ENCODE measurements at regions not wholly inside any gene's neighbourhood (a gene's known extent, or its start where the extent isn't known, plus 50 kb on each side); places are given as distances from the start of the nearest gene placed in this dataset.

DNA sequence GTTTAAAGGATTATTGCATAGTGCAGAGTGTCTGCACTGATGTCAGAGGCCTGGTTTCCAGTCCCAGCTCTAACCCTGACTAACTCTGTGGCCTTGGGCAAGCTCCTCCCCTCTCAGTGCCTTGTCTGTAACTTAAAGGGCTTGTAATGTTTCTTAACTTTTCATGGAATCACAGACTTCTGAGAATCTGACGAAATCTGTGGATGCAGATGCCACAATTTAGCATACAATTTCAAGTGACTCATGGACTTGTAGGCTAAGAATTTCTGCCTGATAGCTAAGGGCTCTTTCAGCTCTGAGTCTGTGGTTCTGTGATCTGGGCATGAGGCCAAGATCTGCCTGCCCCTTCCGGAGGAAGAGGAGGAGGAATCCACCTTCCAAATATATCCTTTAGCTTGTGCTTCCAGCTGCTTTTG is 236.9 kb downstream of the AR start:
- no peak for TF ChIP-seq CTCF (IDR thresholded peaks at IDR 0.05)
- Mint-ChIP-seq H3K4me1 (ENCODE audit: low read depth) (peaks cover 23% of the 10 kb centered on the region), H3K27me3 (ENCODE audit: low read depth) (no peaks in the 10 kb centered on the region), H3K27ac (ENCODE audit: unreplicated experiment) (peak overlapping the region; percentile 97), H3K36me3 (ENCODE audit: low read depth) (no peaks in the 10 kb centered on the region), H3K9me3 (ENCODE audit: low read depth) (peaks cover 16% of the 10 kb centered on the region), H3K4me3 (ENCODE audit: unreplicated experiment) (peak overlapping the region; percentile 42)
- no peak for DNase-seq (ENCODE audit: low spot score)

DNA sequence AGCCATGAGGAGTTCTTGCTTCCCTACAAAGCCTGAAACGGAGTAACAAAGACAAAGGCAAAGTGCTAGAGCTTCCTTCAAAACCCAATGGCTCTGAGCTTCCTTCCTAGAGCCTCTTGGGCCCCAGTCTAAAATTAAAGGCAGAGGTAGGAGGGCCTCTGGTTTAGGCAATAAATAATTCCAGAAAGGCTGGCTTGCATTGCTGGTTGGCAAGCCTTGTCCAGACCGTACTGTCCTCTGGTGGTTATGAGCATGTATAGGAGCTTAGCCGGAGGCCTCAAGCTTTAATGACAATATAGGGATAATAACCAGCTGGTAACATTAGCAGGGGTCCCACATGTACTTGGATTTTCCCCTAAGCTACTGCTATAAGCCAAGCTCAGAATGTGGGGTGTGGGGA is 237.3 kb downstream of the AR start:
- H3K27ac Mint-ChIP-seq (ENCODE audit: unreplicated experiment), result peak overlapping the region; percentile 97
- peaks cover 23% of the 10 kb centered on the region for H3K4me1 Mint-ChIP-seq (ENCODE audit: low read depth)
- H3K27me3 Mint-ChIP-seq (ENCODE audit: low read depth), result no peaks in the 10 kb centered on the region
- no peaks in the 10 kb centered on the region for H3K36me3 Mint-ChIP-seq (ENCODE audit: low read depth)
- no peak for DNase-seq (ENCODE audit: low spot score)
- peak; percentile 64 for TF ChIP-seq CTCF (IDR thresholded peaks at IDR 0.05)
- no peak overlapping the region for H3K4me3 Mint-ChIP-seq (ENCODE audit: unreplicated experiment)
- H3K9me3 Mint-ChIP-seq (ENCODE audit: low read depth), result peaks cover 14% of the 10 kb centered on the region

DNA sequence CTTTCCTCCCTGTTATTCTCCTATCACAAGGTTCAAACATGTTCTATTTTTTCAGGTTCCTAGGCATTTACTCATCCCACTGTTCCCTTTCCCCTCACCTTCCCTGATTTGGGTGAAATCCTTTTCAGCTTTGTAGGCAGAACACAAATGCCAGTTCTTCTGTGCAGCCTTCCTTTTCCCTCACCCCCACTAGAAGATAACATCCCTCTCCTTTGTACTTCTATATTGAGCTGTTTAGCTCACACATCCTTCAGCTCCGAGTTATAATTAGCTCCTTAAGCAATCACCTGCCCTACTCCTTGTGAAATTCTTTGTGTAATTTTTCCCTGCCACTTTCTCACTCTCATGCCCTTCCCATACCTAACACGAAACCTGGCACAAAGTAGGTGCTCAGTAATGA is 240.9 kb downstream of the AR start:
- Mint-ChIP-seq H3K4me1 (ENCODE audit: low read depth) (peaks cover 19% of the 10 kb centered on the region), H3K36me3 (ENCODE audit: low read depth) (no peaks in the 10 kb centered on the region), H3K27ac (ENCODE audit: unreplicated experiment) (no peak overlapping the region), H3K4me3 (ENCODE audit: unreplicated experiment) (no peak overlapping the region), H3K9me3 (ENCODE audit: low read depth) (peaks cover 4% of the 10 kb centered on the region), H3K27me3 (ENCODE audit: low read depth) (no peaks in the 10 kb centered on the region)
- no peak for TF ChIP-seq CTCF (IDR thresholded peaks at IDR 0.05)
- DNase-seq (ENCODE audit: low spot score), result no peak

- H3K4me1 Mint-ChIP-seq (ENCODE audit: low read depth), result no peaks in the 10 kb centered on the region
- no peaks in the 10 kb centered on the region for H3K27me3 Mint-ChIP-seq (ENCODE audit: low read depth)
- H3K9me3 Mint-ChIP-seq (ENCODE audit: low read depth), result peaks cover 4% of the 10 kb centered on the region
- DNase-seq (ENCODE audit: low spot score), result no peak
- H3K27ac Mint-ChIP-seq (ENCODE audit: unreplicated experiment), result no peak overlapping the region
- no peak overlapping the region for H3K4me3 Mint-ChIP-seq (ENCODE audit: unreplicated experiment)
- H3K36me3 Mint-ChIP-seq (ENCODE audit: low read depth), result no peaks in the 10 kb centered on the region
- no peak for TF ChIP-seq CTCF (IDR thresholded peaks at IDR 0.05)
These were observed 243.4 kb downstream of the AR start for GRCh38 chrX:67787196-67787595.

- H3K27me3 Mint-ChIP-seq (ENCODE audit: low read depth), result no peaks in the 10 kb centered on the region
- H3K27ac Mint-ChIP-seq (ENCODE audit: unreplicated experiment), result no peak overlapping the region
- no peak for TF ChIP-seq CTCF (IDR thresholded peaks at IDR 0.05)
- no peak overlapping the region for H3K4me3 Mint-ChIP-seq (ENCODE audit: unreplicated experiment)
- H3K36me3 Mint-ChIP-seq (ENCODE audit: low read depth), result no peaks in the 10 kb centered on the region
- H3K9me3 Mint-ChIP-seq (ENCODE audit: low read depth), result peaks cover 1% of the 10 kb centered on the region
- H3K4me1 Mint-ChIP-seq (ENCODE audit: low read depth), result no peaks in the 10 kb centered on the region
- DNase-seq (ENCODE audit: low spot score), result no peak
These were observed 245.7 kb downstream of the AR start for GRCh38 chrX:67789536-67789935.
